ENCODE measurements at regions not wholly inside any gene's neighbourhood (a gene's known extent, or its start where the extent isn't known, plus 50 kb on each side); places are given as distances from the start of the nearest gene placed in this dataset.
"Not testable (repeated sequence)": the region's sequence is repeated elsewhere in the genome, so short reads cannot be mapped to it uniquely, and the experiment has no call there.

DNA sequence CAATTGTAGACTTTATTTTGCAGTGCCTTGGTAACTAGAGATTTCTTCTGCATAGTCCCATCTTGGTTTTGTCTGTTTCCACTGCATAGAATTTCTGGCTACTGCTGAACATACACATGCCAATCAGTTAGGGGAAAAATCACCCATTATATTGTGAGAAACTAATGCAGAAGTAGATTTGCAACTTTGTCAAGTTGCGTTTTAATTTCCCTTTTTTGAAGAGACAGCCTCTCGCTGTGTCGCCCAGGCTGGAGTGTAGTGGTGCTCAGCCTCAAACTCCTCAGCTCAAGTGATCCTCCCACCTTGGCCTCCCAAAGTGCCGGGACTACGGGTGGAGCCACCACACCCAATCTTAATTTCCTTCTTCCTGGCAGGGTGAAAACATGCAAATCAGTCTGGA lies 83.1 kb upstream of the WSB1 start:
- H3K27me3 Mint-ChIP-seq; POLR2A ChIA-PET; H3K36me3 Mint-ChIP-seq (ENCODE audit: low read depth); H3K27ac Mint-ChIP-seq; CTCF ChIA-PET; DNase-seq; H3K9me3 Mint-ChIP-seq; H3K4me3 Mint-ChIP-seq; H3K4me1 Mint-ChIP-seq: not testable (repeated sequence)

GRCh38 chr17:27216836-27217235 lies 77.1 kb upstream of the WSB1 start:
- Mint-ChIP-seq H3K27me3 (no peaks in the 10 kb centered on the region), H3K9me3 (no peaks in the 10 kb centered on the region), H3K27ac (no peak overlapping the region), H3K4me1 (peaks cover 15% of the 10 kb centered on the region), H3K36me3 (ENCODE audit: low read depth) (no peaks in the 10 kb centered on the region), H3K4me3 (no peak overlapping the region)
- ChIA-PET POLR2A (no interaction called here), CTCF (no interaction called here)
- no peak for DNase-seq

DNA sequence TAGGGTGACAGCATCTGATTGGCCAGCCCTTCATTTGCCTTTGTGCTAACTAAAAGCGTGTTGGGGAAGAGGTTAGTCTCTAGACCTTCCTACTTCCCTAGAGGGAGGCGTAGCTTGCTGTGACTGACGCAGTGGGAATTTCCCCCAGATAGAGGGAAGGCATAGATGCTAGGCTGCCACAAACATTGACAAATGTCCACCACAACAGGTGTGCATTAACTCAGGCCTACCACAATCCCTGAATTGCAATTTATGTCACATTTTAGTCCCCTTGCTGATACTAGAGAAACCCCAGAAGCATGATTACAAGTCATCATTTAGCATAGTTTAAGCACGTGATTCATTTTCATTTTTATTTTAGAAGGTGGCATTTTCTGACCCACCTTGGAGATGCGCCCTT lies 76.3 kb upstream of the WSB1 start:
- Mint-ChIP-seq H3K9me3 (no peaks in the 10 kb centered on the region), H3K36me3 (ENCODE audit: low read depth) (no peaks in the 10 kb centered on the region), H3K27me3 (no peaks in the 10 kb centered on the region), H3K27ac (peak overlapping the region; percentile 67), H3K4me1 (peaks cover 15% of the 10 kb centered on the region), H3K4me3 (no peak overlapping the region)
- DNase-seq, result no peak
- ChIA-PET POLR2A (no interaction called here), CTCF (interaction anchor here (2.3 kb wide), 1 partner anchor 19 kb away, joined by 4 read pairs; no protein-coding TSS in a partner anchor)

GRCh38 chr17:27218041-27218440 lies 75.9 kb upstream of the WSB1 start:
- H3K27ac Mint-ChIP-seq, result peak overlapping the region; percentile 71
- DNase-seq, result no peak
- no peaks in the 10 kb centered on the region for H3K9me3 Mint-ChIP-seq
- ChIA-PET CTCF (interaction anchor here (1.8 to 2.3 kb wide), 2 partner anchors 18 to 19 kb away, joined by 4 to 5 read pairs; no protein-coding TSS in a partner anchor), POLR2A (no interaction called here)
- H3K4me3 Mint-ChIP-seq, result no peak overlapping the region
- H3K36me3 Mint-ChIP-seq (ENCODE audit: low read depth), result no peaks in the 10 kb centered on the region
- H3K4me1 Mint-ChIP-seq, result peaks cover 15% of the 10 kb centered on the region
- H3K27me3 Mint-ChIP-seq, result no peaks in the 10 kb centered on the region

DNA sequence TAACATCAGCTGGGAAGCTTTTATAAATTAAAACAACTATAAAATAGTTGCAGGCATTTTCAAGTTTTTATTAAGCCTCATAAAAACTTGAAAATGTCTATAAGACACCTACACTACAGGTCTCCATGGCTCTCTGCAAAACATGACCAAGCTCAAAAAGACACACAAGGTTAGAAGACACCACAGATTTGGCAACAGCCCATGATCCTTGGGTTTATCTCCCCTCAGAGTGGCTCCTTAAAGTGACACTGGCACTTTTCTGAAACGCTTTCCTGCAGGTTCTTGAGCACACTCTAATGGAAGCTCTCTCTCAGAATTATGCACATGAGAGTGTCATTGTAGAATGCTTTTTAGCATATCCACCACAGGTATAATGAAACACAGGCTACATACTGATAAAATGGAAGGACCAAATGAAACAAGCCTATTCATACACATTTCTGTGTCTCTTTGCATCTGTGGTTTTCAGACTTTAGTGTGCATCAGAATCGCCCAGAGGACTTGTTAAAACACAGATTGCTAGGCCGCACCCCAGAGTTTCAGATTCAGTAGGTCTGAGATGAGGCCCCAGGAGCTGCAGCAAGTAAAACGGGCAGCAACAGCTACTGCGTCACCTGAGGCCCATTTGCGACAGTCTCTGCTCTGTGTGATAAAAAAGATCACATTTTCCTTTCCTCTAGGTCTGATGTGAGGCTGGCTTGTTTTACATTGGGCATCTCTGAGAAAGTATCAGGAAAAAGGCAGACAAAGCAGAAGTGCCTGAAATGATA lies 75.0 kb upstream of the WSB1 start:
- H3K36me3 Mint-ChIP-seq (ENCODE audit: low read depth), result no peaks in the 10 kb centered on the region
- no peaks in the 10 kb centered on the region for H3K27me3 Mint-ChIP-seq
- ChIA-PET CTCF (interaction anchor here (1.0 to 2.3 kb wide), 3 partner anchors 17 to 19 kb away, joined by 3 to 5 read pairs (median 4); no protein-coding TSS in a partner anchor), POLR2A (no interaction called here)
- peak overlapping the region; percentile 83 for H3K27ac Mint-ChIP-seq
- peaks cover 15% of the 10 kb centered on the region for H3K4me1 Mint-ChIP-seq
- no peak overlapping the region for H3K4me3 Mint-ChIP-seq
- no peak for DNase-seq
- H3K9me3 Mint-ChIP-seq, result no peaks in the 10 kb centered on the region

DNA sequence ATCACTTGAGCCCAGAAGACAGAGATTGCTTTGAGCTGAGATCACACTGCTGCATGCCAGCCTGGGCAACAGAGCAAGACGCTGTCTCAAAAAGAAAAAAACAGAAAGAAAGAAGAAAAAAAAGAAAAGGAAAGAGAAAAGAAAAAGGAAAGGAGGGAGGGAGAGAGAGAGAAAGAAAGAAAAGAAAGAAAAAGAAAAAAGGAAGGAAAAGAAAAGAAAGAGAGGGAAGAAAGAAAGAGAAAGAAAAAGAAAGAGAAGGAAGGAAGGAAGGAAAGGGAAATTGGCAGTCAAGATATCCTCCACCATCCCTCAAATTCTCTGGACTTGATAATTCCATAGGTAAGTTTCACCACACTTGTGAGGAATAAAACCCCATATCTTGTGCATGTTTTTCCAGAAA lies 71.4 kb upstream of the WSB1 start:
- no peak overlapping the region for H3K27ac Mint-ChIP-seq
- POLR2A ChIA-PET, result no interaction called here

GRCh38 chr17:27224526-27225315 lies 69.2 kb upstream of the WSB1 start:
- DNase-seq, result no peak
- ChIA-PET CTCF (no interaction called here), POLR2A (no interaction called here)
- Mint-ChIP-seq H3K27me3 (no peaks in the 10 kb centered on the region), H3K9me3 (no peaks in the 10 kb centered on the region), H3K36me3 (ENCODE audit: low read depth) (no peaks in the 10 kb centered on the region), H3K4me1 (no peaks in the 10 kb centered on the region), H3K27ac (no peak overlapping the region), H3K4me3 (no peak overlapping the region)

More for the DNA sequence above, 71.4 kb upstream of the WSB1 start:
- peaks cover 15% of the 10 kb centered on the region for H3K4me1 Mint-ChIP-seq
- H3K9me3 Mint-ChIP-seq, result no peaks in the 10 kb centered on the region
- H3K4me3 Mint-ChIP-seq, result no peak overlapping the region
- CTCF ChIA-PET, result interaction anchor here (1.3 kb wide), 1 partner anchor 14 kb away, joined by 5 read pairs; no protein-coding TSS in a partner anchor
- H3K36me3 Mint-ChIP-seq (ENCODE audit: low read depth), result no peaks in the 10 kb centered on the region
- H3K27me3 Mint-ChIP-seq, result no peaks in the 10 kb centered on the region
- DNase-seq, result no peak

DNA sequence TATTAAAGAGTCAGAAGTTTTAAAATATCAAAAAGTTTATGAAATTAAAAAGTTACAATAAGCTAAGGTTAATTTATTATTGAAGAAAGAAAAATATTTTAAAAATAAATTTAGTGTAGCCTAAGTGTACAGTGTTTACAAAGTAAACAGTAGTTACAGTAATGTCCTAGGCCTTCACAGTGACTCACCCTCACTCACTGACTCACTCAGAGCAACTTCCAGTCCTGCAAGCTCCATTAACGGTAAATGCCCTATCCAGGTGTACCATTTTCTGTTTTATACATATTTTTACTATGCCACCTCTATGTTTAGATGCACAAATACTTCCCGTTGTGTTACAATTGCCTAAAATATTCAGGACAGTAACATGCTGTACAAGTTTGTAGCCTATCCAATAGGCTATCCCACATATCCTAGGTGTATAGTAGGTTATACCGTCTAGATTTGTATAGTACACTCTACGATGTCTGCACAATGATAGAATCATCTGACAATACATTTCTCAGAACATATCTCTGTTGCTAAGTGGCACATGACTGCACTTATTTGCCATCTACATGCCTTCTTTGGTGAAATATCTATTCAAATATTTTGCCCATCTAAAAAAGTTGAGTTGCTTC lies 67.2 kb upstream of the WSB1 start:
- H3K27ac Mint-ChIP-seq, result no peak overlapping the region
- CTCF ChIA-PET, result no interaction called here
- no peaks in the 10 kb centered on the region for H3K4me1 Mint-ChIP-seq
- no peaks in the 10 kb centered on the region for H3K36me3 Mint-ChIP-seq (ENCODE audit: low read depth)
- no peaks in the 10 kb centered on the region for H3K9me3 Mint-ChIP-seq
- no peaks in the 10 kb centered on the region for H3K27me3 Mint-ChIP-seq
- DNase-seq, result no peak
- POLR2A ChIA-PET, result no interaction called here
- H3K4me3 Mint-ChIP-seq, result no peak overlapping the region

DNA sequence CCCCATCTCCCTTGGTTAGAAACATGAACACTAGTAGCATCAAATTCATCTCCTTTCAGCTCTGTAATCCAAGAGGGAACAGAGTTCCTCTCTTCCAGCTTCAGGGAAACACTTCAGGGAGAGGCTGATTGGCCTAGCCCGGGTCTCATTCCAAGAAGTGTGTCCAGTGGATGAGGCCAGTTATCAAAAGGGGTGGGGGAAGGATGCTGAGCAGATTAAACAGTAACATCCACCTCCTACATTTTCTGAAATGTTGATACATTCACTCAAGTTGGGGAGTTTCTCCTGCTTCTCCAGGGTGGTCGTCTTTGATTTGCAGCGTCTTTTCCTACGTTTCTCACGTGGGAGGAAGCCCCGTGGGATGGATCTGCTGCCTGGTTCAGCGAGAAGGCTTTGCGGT lies 62.9 kb upstream of the WSB1 start:
- no peaks in the 10 kb centered on the region for H3K4me1 Mint-ChIP-seq
- no peaks in the 10 kb centered on the region for H3K9me3 Mint-ChIP-seq
- DNase-seq, result no peak
- H3K4me3 Mint-ChIP-seq, result no peak overlapping the region
- ChIA-PET POLR2A (no interaction called here), CTCF (no interaction called here)
- no peak overlapping the region for H3K27ac Mint-ChIP-seq
- H3K36me3 Mint-ChIP-seq (ENCODE audit: low read depth), result no peaks in the 10 kb centered on the region
- peaks cover 2% of the 10 kb centered on the region for H3K27me3 Mint-ChIP-seq

DNA sequence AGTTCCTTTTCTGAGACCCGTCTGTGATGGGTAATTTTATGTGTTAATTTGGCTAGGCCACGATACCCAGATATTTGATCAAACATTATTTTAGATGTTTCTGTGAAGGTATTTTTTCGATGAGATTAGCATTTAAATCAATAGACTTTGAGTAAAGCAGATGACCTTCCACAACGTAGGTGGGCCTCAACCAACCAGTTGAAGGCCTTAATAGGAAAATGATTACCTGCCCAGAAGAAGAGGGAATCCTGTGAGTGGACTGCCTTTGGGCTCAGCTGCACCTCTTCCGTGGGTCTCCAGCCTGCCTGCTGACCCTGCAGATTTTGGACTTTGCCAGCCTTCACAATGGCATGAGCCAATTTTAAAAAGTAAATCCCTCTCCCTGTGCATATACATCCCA lies 61.6 kb upstream of the WSB1 start:
- ChIA-PET POLR2A (no interaction called here), CTCF (no interaction called here)
- no peaks in the 10 kb centered on the region for H3K9me3 Mint-ChIP-seq
- H3K4me3 Mint-ChIP-seq, result no peak overlapping the region
- no peak overlapping the region for H3K27ac Mint-ChIP-seq
- H3K4me1 Mint-ChIP-seq, result no peaks in the 10 kb centered on the region
- H3K27me3 Mint-ChIP-seq, result peaks cover 4% of the 10 kb centered on the region
- no peaks in the 10 kb centered on the region for H3K36me3 Mint-ChIP-seq (ENCODE audit: low read depth)
- DNase-seq, result no peak

GRCh38 chr17:27233059-27233458 lies 60.9 kb upstream of the WSB1 start:
- no peaks in the 10 kb centered on the region for H3K9me3 Mint-ChIP-seq
- no peaks in the 10 kb centered on the region for H3K4me1 Mint-ChIP-seq
- no peak overlapping the region for H3K4me3 Mint-ChIP-seq
- no peak overlapping the region for H3K27ac Mint-ChIP-seq
- ChIA-PET POLR2A (no interaction called here), CTCF (interaction anchor here (1.3 kb wide), 1 partner anchor 100 kb away, joined by 3 read pairs; no protein-coding TSS in a partner anchor)
- H3K27me3 Mint-ChIP-seq, result peaks cover 4% of the 10 kb centered on the region
- no peak for DNase-seq
- no peaks in the 10 kb centered on the region for H3K36me3 Mint-ChIP-seq (ENCODE audit: low read depth)

- Mint-ChIP-seq H3K4me1 (peaks cover 5% of the 10 kb centered on the region), H3K9me3 (no peaks in the 10 kb centered on the region), H3K36me3 (ENCODE audit: low read depth) (no peaks in the 10 kb centered on the region), H3K27ac (no peak overlapping the region), H3K27me3 (peaks cover 4% of the 10 kb centered on the region), H3K4me3 (no peak overlapping the region)
- ChIA-PET POLR2A (no interaction called here), CTCF (interaction anchor here (1.3 kb wide), 1 partner anchor 99 kb away, joined by 3 read pairs; no protein-coding TSS in a partner anchor)
- DNase-seq, result no peak
These were observed 60.1 kb upstream of the WSB1 start for GRCh38 chr17:27233776-27234175.

DNA sequence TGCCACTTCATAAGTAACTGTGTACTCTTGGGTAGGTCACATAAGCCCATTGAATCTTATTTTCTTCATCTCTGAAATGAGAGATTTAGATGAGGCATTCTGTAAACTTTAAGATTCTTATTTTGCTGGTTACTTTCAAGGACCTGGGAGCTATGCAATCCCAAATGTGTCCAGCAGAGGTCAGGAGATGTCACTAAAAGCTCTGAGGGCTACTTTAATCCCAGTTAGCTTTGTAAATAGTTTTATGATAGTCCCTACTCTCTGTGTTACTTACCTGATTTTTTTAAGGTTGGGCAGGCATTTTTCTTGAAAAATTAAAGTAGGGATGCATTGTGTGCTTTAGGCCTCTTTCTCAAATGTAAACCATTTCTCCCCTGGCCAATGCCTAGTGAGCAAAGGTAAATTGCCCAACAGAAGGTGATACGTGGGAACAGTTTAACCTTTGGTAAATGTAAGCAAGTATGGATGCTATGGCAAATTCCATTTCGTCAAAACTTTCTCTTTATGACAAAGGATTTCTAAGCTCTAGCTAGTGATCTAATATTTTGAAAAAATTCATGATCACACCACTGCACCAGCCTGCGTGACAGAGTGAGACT lies 57.1 kb upstream of the WSB1 start:
- peak; percentile 77 for DNase-seq
- Mint-ChIP-seq H3K9me3 (no peaks in the 10 kb centered on the region), H3K4me3 (no peak overlapping the region), H3K36me3 (ENCODE audit: low read depth) (no peaks in the 10 kb centered on the region), H3K4me1 (peaks cover 19% of the 10 kb centered on the region), H3K27me3 (peaks cover 4% of the 10 kb centered on the region), H3K27ac (no peak overlapping the region)
- POLR2A ChIA-PET, result interaction anchor here (0.5 to 1.4 kb wide), 3 partner anchors 58 to 96 kb away, joined by 3 to 4 read pairs (median 4); no protein-coding TSS in a partner anchor
- CTCF ChIA-PET, result interaction anchor here (0.6 to 4.9 kb wide), 21 partner anchors 9 to 517 kb away, joined by 3 to 29 read pairs (median 5); partner anchors contain the start of gene WSB1

Measured in activated CD4-positive, alpha-beta T cell treated with anti-CD3 and anti-CD28 coated beads, Interleukin-2, amount 10 ng/mL, durations not matched to agents 7 days and 5 days (primary cell).